ENCODE measurements at regions not wholly inside any gene's neighbourhood (a gene's known extent, or its start where the extent isn't known, plus 50 kb on each side); places are given as distances from the start of the nearest gene placed in this dataset.

DNA sequence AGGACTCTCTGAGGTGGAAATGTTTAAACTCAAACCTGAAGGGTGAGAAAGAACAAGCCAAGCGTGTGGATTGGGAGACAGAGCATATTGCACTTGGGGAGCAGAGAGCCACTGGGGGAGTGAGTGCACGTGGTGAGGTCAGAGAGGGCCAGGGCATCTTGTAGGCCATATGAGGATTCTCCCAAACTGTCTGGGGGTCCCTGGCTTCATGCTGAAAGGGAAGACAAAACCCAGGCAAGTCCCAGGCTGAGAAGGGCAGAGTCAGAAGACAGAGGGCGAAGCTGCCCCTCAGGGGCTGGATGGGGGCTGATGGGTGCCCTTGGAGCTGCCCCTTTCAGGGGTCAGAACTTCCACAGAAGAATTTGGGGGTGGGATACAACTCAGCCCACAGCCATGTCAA lies 215.3 kb upstream of the S1PR3 start (continued):
- TF ChIP-seq AFF4 (CRISPR knock-in tag; IDR thresholded peaks at IDR 0.05; ENCODE audit: borderline replicate concordance) (no peak), NFE2L1 (CRISPR knock-in tag; IDR thresholded peaks at IDR 0.05) (no peak), CREM (CRISPR knock-in tag; IDR thresholded peaks at IDR 0.05) (no peak), FOXK1 (CRISPR knock-in tag; IDR thresholded peaks at IDR 0.05) (no peak), ZNF232 (CRISPR knock-in tag; IDR thresholded peaks at IDR 0.05) (no peak), MYBL2 (CRISPR knock-in tag; IDR thresholded peaks at IDR 0.05) (no peak)
- TF ChIP-seq, protein P1, sequence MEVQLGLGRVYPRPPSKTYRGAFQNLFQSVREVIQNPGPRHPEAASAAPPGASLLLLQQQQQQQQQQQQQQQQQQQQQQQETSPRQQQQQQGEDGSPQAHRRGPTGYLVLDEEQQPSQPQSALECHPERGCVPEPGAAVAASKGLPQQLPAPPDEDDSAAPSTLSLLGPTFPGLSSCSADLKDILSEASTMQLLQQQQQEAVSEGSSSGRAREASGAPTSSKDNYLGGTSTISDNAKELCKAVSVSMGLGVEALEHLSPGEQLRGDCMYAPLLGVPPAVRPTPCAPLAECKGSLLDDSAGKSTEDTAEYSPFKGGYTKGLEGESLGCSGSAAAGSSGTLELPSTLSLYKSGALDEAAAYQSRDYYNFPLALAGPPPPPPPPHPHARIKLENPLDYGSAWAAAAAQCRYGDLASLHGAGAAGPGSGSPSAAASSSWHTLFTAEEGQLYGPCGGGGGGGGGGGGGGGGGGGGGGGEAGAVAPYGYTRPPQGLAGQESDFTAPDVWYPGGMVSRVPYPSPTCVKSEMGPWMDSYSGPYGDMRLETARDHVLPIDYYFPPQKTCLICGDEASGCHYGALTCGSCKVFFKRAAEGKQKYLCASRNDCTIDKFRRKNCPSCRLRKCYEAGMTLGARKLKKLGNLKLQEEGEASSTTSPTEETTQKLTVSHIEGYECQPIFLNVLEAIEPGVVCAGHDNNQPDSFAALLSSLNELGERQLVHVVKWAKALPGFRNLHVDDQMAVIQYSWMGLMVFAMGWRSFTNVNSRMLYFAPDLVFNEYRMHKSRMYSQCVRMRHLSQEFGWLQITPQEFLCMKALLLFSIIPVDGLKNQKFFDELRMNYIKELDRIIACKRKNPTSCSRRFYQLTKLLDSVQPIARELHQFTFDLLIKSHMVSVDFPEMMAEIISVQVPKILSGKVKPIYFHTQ (CRISPR knock-in tag; IDR thresholded peaks at IDR 0.05) = no peak
- TF ChIP-seq, protein P2, sequence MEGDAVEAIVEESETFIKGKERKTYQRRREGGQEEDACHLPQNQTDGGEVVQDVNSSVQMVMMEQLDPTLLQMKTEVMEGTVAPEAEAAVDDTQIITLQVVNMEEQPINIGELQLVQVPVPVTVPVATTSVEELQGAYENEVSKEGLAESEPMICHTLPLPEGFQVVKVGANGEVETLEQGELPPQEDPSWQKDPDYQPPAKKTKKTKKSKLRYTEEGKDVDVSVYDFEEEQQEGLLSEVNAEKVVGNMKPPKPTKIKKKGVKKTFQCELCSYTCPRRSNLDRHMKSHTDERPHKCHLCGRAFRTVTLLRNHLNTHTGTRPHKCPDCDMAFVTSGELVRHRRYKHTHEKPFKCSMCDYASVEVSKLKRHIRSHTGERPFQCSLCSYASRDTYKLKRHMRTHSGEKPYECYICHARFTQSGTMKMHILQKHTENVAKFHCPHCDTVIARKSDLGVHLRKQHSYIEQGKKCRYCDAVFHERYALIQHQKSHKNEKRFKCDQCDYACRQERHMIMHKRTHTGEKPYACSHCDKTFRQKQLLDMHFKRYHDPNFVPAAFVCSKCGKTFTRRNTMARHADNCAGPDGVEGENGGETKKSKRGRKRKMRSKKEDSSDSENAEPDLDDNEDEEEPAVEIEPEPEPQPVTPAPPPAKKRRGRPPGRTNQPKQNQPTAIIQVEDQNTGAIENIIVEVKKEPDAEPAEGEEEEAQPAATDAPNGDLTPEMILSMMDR (IDR thresholded peaks at IDR 0.05) = no peak

DNA sequence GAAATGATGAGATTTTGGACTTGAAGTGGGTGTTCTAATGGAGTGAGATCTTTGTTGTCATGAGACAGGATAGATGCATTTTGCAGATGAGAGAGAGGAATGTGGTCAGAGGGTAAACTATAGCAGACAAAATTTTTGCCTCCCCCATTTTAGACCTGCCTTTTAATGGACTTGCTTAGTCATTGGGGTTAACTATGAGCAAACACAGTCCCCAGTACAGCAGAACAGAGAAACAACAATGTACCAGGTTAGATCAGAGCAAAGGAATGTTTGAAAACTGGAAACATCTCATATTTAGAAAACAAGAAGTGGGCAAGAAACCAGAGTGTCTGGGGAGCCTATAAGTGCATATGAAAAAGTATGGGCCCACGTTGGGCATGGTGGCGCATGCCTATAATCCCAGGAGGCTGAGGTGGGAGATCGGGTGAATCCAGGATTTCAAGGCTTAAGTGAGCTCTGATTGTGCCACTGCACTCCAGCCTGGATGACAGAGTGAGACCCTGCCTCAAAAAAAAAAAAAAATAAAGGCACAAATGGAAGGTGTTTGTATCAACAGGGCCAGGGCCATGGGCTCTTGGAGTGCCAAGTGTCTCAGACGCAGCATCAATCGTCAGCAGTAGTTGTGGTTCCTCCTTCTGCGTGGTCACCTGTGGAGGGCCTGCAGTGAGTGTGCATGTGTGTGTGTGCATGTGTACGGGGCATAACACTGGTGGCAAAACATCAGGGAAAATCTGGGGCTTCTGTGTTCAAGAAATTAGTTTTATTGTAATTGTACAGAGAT lies 214.4 kb upstream of the S1PR3 start:
- no peak for DNase-seq (ENCODE audit: low spot score)
- TF ChIP-seq, protein P3, sequence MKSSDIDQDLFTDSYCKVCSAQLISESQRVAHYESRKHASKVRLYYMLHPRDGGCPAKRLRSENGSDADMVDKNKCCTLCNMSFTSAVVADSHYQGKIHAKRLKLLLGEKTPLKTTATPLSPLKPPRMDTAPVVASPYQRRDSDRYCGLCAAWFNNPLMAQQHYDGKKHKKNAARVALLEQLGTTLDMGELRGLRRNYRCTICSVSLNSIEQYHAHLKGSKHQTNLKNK (CRISPR knock-in tag; IDR thresholded peaks at IDR 0.05) = no peak
- TF ChIP-seq TEAD4 (CRISPR knock-in tag; IDR thresholded peaks at IDR 0.05) = no peak
- no peak for TF ChIP-seq JAZF1 (CRISPR knock-in tag; IDR thresholded peaks at IDR 0.05)
- TF ChIP-seq, protein P4, sequence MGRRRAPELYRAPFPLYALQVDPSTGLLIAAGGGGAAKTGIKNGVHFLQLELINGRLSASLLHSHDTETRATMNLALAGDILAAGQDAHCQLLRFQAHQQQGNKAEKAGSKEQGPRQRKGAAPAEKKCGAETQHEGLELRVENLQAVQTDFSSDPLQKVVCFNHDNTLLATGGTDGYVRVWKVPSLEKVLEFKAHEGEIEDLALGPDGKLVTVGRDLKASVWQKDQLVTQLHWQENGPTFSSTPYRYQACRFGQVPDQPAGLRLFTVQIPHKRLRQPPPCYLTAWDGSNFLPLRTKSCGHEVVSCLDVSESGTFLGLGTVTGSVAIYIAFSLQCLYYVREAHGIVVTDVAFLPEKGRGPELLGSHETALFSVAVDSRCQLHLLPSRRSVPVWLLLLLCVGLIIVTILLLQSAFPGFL (CRISPR knock-in tag; IDR thresholded peaks at IDR 0.05; ENCODE audit: borderline replicate concordance) = no peak
- no peak for TF ChIP-seq NFE2L1 (CRISPR knock-in tag; IDR thresholded peaks at IDR 0.05)
- no peak for TF ChIP-seq CREM (CRISPR knock-in tag; IDR thresholded peaks at IDR 0.05)
- no peak for TF ChIP-seq ZNF232 (CRISPR knock-in tag; IDR thresholded peaks at IDR 0.05)
- CTCF ChIA-PET = interaction anchor here (0.7 kb wide), 1 partner anchor 103 kb away, joined by 4 read pairs; no protein-coding TSS in a partner anchor
- POLR2A ChIA-PET = interaction anchor here (0.6 kb wide), 1 partner anchor 14 kb away, joined by 3 read pairs; no protein-coding TSS in a partner anchor
- Mint-ChIP-seq H3K27me3 (ENCODE audit: low read depth) (no peaks in the 10 kb centered on the region), H3K27ac (no peak overlapping the region), H3K4me3 (no peak overlapping the region), H3K36me3 (no peaks in the 10 kb centered on the region), H3K4me1 (peaks cover 11% of the 10 kb centered on the region), H3K9me3 (no peaks in the 10 kb centered on the region)
- ATAC-seq = no peak

All from WTC11 (cell line).